ENCODE measurements at regions not wholly inside any gene's neighbourhood (a gene's known extent, or its start where the extent isn't known, plus 50 kb on each side); places are given as distances from the start of the nearest gene placed in this dataset.

DNA sequence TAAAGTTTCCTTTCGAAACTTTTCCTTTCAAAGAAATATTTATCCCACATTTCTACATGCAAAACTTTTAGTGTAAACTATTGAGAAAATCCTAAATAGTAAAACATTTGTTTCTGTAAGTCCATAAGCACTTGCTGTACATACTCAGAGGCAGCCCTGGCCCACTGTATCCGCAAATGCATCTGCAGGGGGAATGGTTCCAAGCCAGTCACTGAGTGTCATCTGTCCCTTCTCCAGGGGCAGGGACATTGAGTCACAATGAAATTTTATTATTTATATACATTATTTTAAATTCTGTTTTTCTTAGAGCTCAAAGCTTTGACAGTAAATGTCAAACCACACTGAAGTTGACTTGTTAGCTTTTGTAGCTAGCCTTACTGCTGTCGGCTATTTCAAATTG, 367.2 kb downstream of the MTX2 start:
- H3K36me3 ChIP-seq (ENCODE audit: control insufficient read depth, insufficient read depth, low read length), result no peaks in the 10 kb centered on the region
- no peaks in the 10 kb centered on the region for H3K4me1 ChIP-seq (ENCODE audit: control insufficient read depth, insufficient read depth, low read length, poor library complexity, severe bottlenecking)
- H3K9me3 ChIP-seq (ENCODE audit: control insufficient read depth, low read length), result no peaks in the 10 kb centered on the region
- 100% methylated on average over 1 of the region's 3 CpGs; no CpG with 5 or more reads in 1 of the 2 experiments for WGBS, 2 experiments (ENCODE audit: insufficient coverage in 2 of 2)
- H3K27ac ChIP-seq (ENCODE audit: low read depth, low read length, severe bottlenecking), result no peak overlapping the region
- H3K4me3 ChIP-seq (ENCODE audit: extremely low read depth, insufficient read depth, low read length, poor library complexity, severe bottlenecking), result no peak overlapping the region

DNA sequence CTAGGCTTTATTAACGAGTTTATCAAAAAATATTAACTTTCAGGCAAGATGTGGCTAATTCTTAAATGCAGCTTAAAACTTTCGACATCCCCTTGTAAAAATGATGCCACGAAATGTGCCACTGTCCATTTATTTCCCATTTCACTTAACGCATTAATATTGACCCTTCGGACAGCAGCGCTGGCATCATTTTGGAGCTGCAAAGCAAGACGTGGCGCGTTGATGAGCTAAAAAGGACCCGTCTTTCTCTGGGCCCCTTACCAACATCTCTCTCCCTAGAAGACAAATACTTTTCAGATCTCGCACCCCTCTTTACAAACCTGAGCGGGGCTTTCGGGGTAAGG, 367.9 kb downstream of the MTX2 start:
- 49 to 50% methylated on average over 8 to 9 of the region's 13 CpGs for WGBS, 2 experiments (ENCODE audit: insufficient coverage in 2 of 2)
- no peaks in the 10 kb centered on the region for H3K9me3 ChIP-seq (ENCODE audit: control insufficient read depth, low read length)
- no peaks in the 10 kb centered on the region for H3K36me3 ChIP-seq (ENCODE audit: control insufficient read depth, insufficient read depth, low read length)
- peak overlapping the region; percentile 50 for H3K4me3 ChIP-seq (ENCODE audit: extremely low read depth, insufficient read depth, low read length, poor library complexity, severe bottlenecking)
- no peaks in the 10 kb centered on the region for H3K4me1 ChIP-seq (ENCODE audit: control insufficient read depth, insufficient read depth, low read length, poor library complexity, severe bottlenecking)
- no peak overlapping the region for H3K27ac ChIP-seq (ENCODE audit: low read depth, low read length, severe bottlenecking)

DNA sequence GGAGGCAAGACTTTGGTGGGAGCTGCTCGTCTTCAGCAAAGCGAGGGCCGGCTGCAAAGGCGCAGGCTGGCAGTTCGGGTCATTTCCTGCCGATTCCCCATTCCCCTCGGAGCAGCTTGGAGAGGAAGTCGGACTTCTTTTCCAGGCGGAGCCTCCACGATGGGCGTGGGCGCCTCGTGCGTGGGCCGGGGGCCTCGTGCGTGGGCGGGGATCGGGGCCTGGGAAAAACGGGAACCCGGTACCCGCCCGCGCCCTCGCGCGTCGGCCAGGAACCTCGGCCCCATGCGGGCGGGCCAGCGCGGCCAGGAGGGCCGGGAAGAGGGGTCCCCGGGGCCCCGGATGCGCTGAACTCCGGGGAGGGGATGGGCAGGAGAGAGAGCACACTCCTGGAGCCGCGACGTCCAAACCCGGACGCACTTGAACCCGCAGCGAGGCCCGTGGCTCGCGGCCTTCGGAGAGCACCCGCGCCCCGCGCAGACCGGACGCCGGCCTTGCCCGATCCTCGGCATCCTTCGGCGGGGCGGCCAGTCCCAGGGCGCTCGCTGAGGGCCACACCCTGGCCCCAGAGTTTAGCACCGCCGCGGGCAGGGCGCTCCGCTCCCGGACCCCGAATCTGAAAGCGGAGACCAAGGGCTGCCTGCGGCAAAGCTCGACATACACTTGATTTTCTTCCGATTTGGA, 368.4 kb downstream of the MTX2 start:
- Histone ChIP-seq H3K4me1 (ENCODE audit: control insufficient read depth, insufficient read depth, low read length, poor library complexity, severe bottlenecking) (no peaks in the 10 kb centered on the region), H3K27ac (ENCODE audit: low read depth, low read length, severe bottlenecking) (no peak overlapping the region), H3K4me3 (ENCODE audit: extremely low read depth, insufficient read depth, low read length, poor library complexity, severe bottlenecking) (peak overlapping the region; percentile 50), H3K9me3 (ENCODE audit: control insufficient read depth, low read length) (no peaks in the 10 kb centered on the region), H3K36me3 (ENCODE audit: control insufficient read depth, insufficient read depth, low read length) (no peaks in the 10 kb centered on the region)
- WGBS, 2 experiments (ENCODE audit: insufficient coverage in 2 of 2), result 1 to 2% methylated on average over 46 to 50 of the region's 74 CpGs

DNA sequence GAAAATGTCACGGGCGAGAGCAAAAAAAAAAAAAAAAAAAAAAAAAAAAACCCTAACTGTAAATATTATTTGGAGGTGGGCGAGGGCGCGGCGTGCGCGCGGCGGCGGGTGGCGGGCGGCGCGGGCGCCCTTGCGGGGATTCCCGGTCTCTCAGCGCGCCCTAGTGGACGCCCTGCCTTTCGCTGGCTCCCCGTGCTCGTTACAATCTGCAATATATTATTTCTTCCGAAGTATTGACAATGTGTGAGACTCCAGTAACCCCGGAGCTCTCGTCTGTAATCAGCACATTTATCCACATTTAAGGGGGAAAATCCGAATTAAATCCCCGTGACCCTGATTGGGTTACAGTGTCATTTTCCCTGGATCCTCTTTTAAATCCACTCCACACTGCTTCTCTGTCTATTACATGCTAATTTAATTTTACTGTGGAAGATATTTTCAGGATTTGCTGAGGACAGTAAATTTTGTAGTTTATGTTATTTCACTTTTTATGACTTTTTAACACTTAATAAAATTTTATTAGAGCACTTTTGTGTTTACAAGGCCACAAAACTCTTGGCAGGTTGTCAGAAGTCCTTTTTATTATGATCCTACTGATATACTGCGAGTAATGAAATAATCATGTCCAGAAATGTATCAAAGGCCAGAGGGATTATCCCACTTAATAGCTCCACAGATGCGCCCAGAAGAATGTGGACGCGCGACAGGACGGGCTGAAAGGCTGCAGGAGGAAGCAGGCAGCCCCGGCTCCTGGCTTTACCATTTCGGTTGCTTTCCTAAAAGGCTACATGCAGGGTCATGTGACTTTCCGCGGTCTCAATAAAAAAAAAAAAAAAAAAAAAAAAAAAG, 369.1 kb downstream of the MTX2 start:
- H3K4me3 ChIP-seq (ENCODE audit: extremely low read depth, insufficient read depth, low read length, poor library complexity, severe bottlenecking), result peak overlapping the region; percentile 50
- H3K9me3 ChIP-seq (ENCODE audit: control insufficient read depth, low read length), result no peaks in the 10 kb centered on the region
- WGBS, 2 experiments (ENCODE audit: insufficient coverage in 2 of 2), result 11 to 32% methylated on average over 11 to 28 of the region's 39 CpGs
- no peak overlapping the region for H3K27ac ChIP-seq (ENCODE audit: low read depth, low read length, severe bottlenecking)
- no peaks in the 10 kb centered on the region for H3K4me1 ChIP-seq (ENCODE audit: control insufficient read depth, insufficient read depth, low read length, poor library complexity, severe bottlenecking)
- H3K36me3 ChIP-seq (ENCODE audit: control insufficient read depth, insufficient read depth, low read length), result no peaks in the 10 kb centered on the region

- H3K9me3 ChIP-seq (ENCODE audit: control insufficient read depth, low read length), result no peaks in the 10 kb centered on the region
- no peaks in the 10 kb centered on the region for H3K4me1 ChIP-seq (ENCODE audit: control insufficient read depth, insufficient read depth, low read length, poor library complexity, severe bottlenecking)
- no peak overlapping the region for H3K27ac ChIP-seq (ENCODE audit: low read depth, low read length, severe bottlenecking)
- H3K4me3 ChIP-seq (ENCODE audit: extremely low read depth, insufficient read depth, low read length, poor library complexity, severe bottlenecking), result no peak overlapping the region
- 82 to 86% methylated on average over 2 to 5 of the region's 7 CpGs for WGBS, 2 experiments (ENCODE audit: insufficient coverage in 2 of 2)
- H3K36me3 ChIP-seq (ENCODE audit: control insufficient read depth, insufficient read depth, low read length), result no peaks in the 10 kb centered on the region
These were observed 369.7 kb downstream of the MTX2 start for GRCh38 chr2:176639016-176639343.

GRCh38 chr2:176639671-176640070, 370.4 kb downstream of the MTX2 start:
- Histone ChIP-seq H3K27ac (ENCODE audit: low read depth, low read length, severe bottlenecking) (no peak overlapping the region), H3K4me3 (ENCODE audit: extremely low read depth, insufficient read depth, low read length, poor library complexity, severe bottlenecking) (no peak overlapping the region), H3K4me1 (ENCODE audit: control insufficient read depth, insufficient read depth, low read length, poor library complexity, severe bottlenecking) (no peaks in the 10 kb centered on the region), H3K9me3 (ENCODE audit: control insufficient read depth, low read length) (no peaks in the 10 kb centered on the region), H3K36me3 (ENCODE audit: control insufficient read depth, insufficient read depth, low read length) (no peaks in the 10 kb centered on the region)
- WGBS, 2 experiments (ENCODE audit: insufficient coverage in 2 of 2), result 48 to 53% methylated on average over 4 to 5 of the region's 5 CpGs

DNA sequence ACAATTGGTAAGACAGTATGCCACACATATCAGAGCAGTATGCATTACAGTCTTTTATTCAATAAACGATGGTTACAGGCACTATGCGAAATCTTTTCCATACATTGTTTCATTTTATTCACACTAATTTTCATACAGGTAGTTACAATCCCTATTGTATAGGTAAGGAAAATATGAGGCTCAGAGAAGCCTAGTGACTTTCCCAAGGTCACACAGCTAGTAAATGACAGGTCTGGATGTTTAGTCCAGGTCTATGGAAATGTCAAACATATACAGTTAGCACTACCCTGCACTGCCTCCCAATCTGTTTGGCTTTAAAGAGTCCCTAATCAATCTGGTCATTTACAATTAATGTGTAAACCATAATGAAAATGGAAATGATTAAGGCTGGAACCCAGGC, 372.2 kb downstream of the MTX2 start:
- no peak overlapping the region for H3K4me3 ChIP-seq (ENCODE audit: extremely low read depth, insufficient read depth, low read length, poor library complexity, severe bottlenecking)
- no peak overlapping the region for H3K27ac ChIP-seq (ENCODE audit: low read depth, low read length, severe bottlenecking)
- 100% methylated on average over 1 of the region's 2 CpGs; no CpG with 5 or more reads in 1 of the 2 experiments for WGBS, 2 experiments (ENCODE audit: insufficient coverage in 2 of 2)
- H3K9me3 ChIP-seq (ENCODE audit: control insufficient read depth, low read length), result no peaks in the 10 kb centered on the region
- H3K36me3 ChIP-seq (ENCODE audit: control insufficient read depth, insufficient read depth, low read length), result no peaks in the 10 kb centered on the region
- no peaks in the 10 kb centered on the region for H3K4me1 ChIP-seq (ENCODE audit: control insufficient read depth, insufficient read depth, low read length, poor library complexity, severe bottlenecking)

DNA sequence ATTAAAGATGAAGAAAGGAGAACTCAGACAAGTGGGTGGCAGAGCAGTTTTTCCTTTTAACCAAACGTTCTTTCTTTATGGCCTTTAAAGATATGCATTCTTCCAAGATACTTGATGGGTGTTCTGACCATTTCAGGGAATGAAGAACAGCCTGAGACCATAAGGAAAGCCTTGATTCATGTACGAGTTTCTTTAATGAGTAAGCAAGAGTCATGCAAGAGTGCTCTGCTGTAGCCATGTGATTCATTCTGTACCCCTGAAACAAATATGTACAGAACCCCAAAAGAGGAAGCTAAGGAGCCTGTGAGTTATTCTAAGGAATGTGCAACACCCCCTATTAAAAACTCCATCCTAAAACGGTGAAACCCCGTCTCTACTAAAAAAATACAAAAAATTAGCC, 372.8 kb downstream of the MTX2 start:
- no peaks in the 10 kb centered on the region for H3K36me3 ChIP-seq (ENCODE audit: control insufficient read depth, insufficient read depth, low read length)
- no peaks in the 10 kb centered on the region for H3K9me3 ChIP-seq (ENCODE audit: control insufficient read depth, low read length)
- H3K27ac ChIP-seq (ENCODE audit: low read depth, low read length, severe bottlenecking), result no peak overlapping the region
- 76 to 100% methylated on average over 1 to 2 of the region's 4 CpGs for WGBS, 2 experiments (ENCODE audit: insufficient coverage in 2 of 2)
- no peaks in the 10 kb centered on the region for H3K4me1 ChIP-seq (ENCODE audit: control insufficient read depth, insufficient read depth, low read length, poor library complexity, severe bottlenecking)
- H3K4me3 ChIP-seq (ENCODE audit: extremely low read depth, insufficient read depth, low read length, poor library complexity, severe bottlenecking), result no peak overlapping the region

DNA sequence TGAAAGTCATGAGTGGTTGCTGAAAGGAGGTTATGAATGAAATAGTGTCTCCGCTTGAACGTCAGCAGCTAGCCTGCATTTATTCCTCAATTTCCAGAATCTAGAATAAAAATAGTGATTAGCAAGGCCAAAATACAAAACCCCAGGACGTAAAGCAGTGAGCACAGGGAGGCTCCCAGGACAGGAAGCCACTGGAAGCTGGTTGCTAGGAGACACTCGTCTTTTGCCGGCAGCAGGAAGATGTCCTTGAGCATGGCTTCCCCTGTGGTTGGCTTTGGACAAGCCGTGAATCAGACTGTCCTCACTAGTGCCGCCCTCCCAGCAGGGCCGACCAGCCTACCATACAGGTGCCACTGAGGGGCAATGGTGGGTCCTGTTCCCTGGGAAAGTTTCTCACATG, 374.4 kb downstream of the MTX2 start:
- Histone ChIP-seq H3K4me3 (ENCODE audit: extremely low read depth, insufficient read depth, low read length, poor library complexity, severe bottlenecking) (no peak overlapping the region), H3K27ac (ENCODE audit: low read depth, low read length, severe bottlenecking) (no peak overlapping the region), H3K36me3 (ENCODE audit: control insufficient read depth, insufficient read depth, low read length) (no peaks in the 10 kb centered on the region), H3K9me3 (ENCODE audit: control insufficient read depth, low read length) (no peaks in the 10 kb centered on the region), H3K4me1 (ENCODE audit: control insufficient read depth, insufficient read depth, low read length, poor library complexity, severe bottlenecking) (no peaks in the 10 kb centered on the region)
- WGBS, 2 experiments (ENCODE audit: insufficient coverage in 2 of 2), result 38 to 39% methylated on average over 5 of the region's 8 CpGs

- Histone ChIP-seq H3K27ac (ENCODE audit: low read depth, low read length, severe bottlenecking) (no peak overlapping the region), H3K36me3 (ENCODE audit: control insufficient read depth, insufficient read depth, low read length) (no peaks in the 10 kb centered on the region), H3K9me3 (ENCODE audit: control insufficient read depth, low read length) (no peaks in the 10 kb centered on the region), H3K4me1 (ENCODE audit: control insufficient read depth, insufficient read depth, low read length, poor library complexity, severe bottlenecking) (no peaks in the 10 kb centered on the region), H3K4me3 (ENCODE audit: extremely low read depth, insufficient read depth, low read length, poor library complexity, severe bottlenecking) (no peak overlapping the region)
- 71 to 88% methylated on average over 1 of the region's 3 CpGs for WGBS, 2 experiments (ENCODE audit: insufficient coverage in 2 of 2)
These were observed 376.3 kb downstream of the MTX2 start for GRCh38 chr2:176645494-176645893.

DNA sequence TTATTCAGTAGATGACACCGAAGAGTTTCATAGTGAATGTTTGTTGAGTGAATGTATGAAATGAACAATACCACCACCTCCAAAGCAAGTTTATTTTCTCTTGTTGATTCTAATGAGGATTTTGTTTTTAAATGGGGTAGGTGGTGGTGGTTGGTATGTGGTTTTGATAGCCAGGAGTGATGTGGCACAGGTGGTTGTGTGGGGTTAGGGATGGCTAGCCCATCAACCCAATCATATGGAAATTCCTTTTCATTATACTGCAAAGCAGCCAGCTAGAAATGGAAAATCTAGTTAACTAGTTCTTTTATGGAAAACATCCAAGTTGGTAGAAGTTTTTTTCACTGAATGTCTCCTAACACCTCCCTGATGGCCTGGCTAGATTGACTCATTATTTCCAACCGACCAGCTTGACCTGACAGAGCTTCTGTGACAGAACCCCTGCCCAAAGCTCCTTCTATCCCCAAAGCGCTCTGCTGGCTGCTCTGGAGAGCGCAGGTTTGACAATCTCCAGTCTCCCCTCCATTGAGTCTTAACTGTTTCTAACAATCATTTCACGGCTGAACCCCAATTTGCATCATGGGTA, 376.9 kb downstream of the MTX2 start:
- Histone ChIP-seq H3K4me1 (ENCODE audit: control insufficient read depth, insufficient read depth, low read length, poor library complexity, severe bottlenecking) (no peaks in the 10 kb centered on the region), H3K36me3 (ENCODE audit: control insufficient read depth, insufficient read depth, low read length) (no peaks in the 10 kb centered on the region), H3K27ac (ENCODE audit: low read depth, low read length, severe bottlenecking) (no peak overlapping the region), H3K9me3 (ENCODE audit: control insufficient read depth, low read length) (no peaks in the 10 kb centered on the region), H3K4me3 (ENCODE audit: extremely low read depth, insufficient read depth, low read length, poor library complexity, severe bottlenecking) (no peak overlapping the region)
- WGBS, 2 experiments (ENCODE audit: insufficient coverage in 2 of 2), result 27 to 79% methylated on average over 2 to 4 of the region's 5 CpGs
